ENCODE measurements at regions not wholly inside any gene's neighbourhood (a gene's known extent, or its start where the extent isn't known, plus 50 kb on each side); places are given as distances from the start of the nearest gene placed in this dataset.

DNA sequence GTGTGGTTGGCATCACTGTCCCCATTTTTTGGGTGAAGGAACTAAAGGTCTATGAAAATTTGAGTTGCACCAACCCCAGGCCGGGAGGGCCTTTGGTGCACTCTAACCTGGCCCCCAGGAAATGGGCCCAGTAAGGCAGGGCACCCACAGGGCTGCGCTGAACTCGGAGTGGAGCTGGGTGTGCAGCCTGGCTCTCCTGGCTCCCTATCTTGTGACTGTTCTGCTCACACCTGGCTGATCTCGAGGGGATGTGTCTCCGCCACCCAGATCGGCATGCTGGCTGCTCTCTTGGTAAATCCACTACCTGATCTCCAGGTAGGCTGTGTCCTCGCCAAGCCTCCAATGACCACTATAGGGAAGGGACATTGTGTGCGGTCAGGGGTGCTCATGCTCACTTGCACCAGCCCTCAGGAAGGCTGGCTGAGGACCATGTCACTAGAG, 259.8 kb downstream of the NSG2 start:
- TF ChIP-seq EZH2 (IDR thresholded peaks at IDR 0.05; ENCODE audit: borderline replicate concordance, low read length): no peak
- TF ChIP-seq, protein P1, sequence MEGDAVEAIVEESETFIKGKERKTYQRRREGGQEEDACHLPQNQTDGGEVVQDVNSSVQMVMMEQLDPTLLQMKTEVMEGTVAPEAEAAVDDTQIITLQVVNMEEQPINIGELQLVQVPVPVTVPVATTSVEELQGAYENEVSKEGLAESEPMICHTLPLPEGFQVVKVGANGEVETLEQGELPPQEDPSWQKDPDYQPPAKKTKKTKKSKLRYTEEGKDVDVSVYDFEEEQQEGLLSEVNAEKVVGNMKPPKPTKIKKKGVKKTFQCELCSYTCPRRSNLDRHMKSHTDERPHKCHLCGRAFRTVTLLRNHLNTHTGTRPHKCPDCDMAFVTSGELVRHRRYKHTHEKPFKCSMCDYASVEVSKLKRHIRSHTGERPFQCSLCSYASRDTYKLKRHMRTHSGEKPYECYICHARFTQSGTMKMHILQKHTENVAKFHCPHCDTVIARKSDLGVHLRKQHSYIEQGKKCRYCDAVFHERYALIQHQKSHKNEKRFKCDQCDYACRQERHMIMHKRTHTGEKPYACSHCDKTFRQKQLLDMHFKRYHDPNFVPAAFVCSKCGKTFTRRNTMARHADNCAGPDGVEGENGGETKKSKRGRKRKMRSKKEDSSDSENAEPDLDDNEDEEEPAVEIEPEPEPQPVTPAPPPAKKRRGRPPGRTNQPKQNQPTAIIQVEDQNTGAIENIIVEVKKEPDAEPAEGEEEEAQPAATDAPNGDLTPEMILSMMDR (conservative IDR thresholded peaks at IDR 0.05 in 1 of 2, IDR thresholded peaks at IDR 0.05 in 1 of 2; ENCODE audit: extremely low read depth in 1 of 2, insufficient read depth in 1 of 2, low read depth in 1 of 2, low read length in 2 of 2): no peak

Measured in mammary epithelial cell (primary cell).